ENCODE measurements at regions not wholly inside any gene's neighbourhood (a gene's known extent, or its start where the extent isn't known, plus 50 kb on each side); places are given as distances from the start of the nearest gene placed in this dataset.

- H3K27me3 Mint-ChIP-seq (ENCODE audit: low read depth): peaks cover 1% of the 10 kb centered on the region
- H3K36me3 Mint-ChIP-seq (ENCODE audit: insufficient read depth in 1 of 3, low read depth in 3 of 3): peaks cover 0 to 7% (median 0%) of the 10 kb centered on the region in 3 experiments; a peak in 1 of 7 replicates
- Histone ChIP-seq H4K91ac (ENCODE audit: insufficient read length, low read depth, low read length) (no peak overlapping the region), H3K23me2 (ENCODE audit: insufficient read length, low read depth, low read length, poor library complexity, severe bottlenecking) (no peaks in the 10 kb centered on the region), H3K23ac (ENCODE audit: insufficient read length, low read depth, low read length) (no peak overlapping the region), H3T11ph (ENCODE audit: low read length) (no peak overlapping the region), H2BK120ac (ENCODE audit: low read depth, low read length, poor library complexity, severe bottlenecking) (no peak overlapping the region), H3K9me3 (ENCODE audit: control insufficient read depth, low read depth, low read length) (no peaks in the 10 kb centered on the region), H4K5ac (ENCODE audit: insufficient read length, low read depth, low read length) (no peak overlapping the region), H2AFZ (ENCODE audit: low read length) (no peak overlapping the region), H3K4me2 (ENCODE audit: insufficient read depth, insufficient read length, low read length) (no peak overlapping the region), H2BK15ac (ENCODE audit: low read depth, low read length) (no peak overlapping the region), H3K14ac (ENCODE audit: insufficient read depth, low read length) (no peak overlapping the region), H3K27ac (ENCODE audit: insufficient read length, low read depth, low read length) (no peak overlapping the region), H2BK5ac (ENCODE audit: insufficient read length, low read length) (no peak overlapping the region), H3K56ac (ENCODE audit: insufficient read length, low read depth, low read length) (no peak overlapping the region), H3K4me1 (ENCODE audit: insufficient read depth, low read length) (no peaks in the 10 kb centered on the region; the same call in 1 of the 2 replicates), H3K79me2 (ENCODE audit: insufficient read depth, low read length) (no peaks in the 10 kb centered on the region), H2BK12ac (ENCODE audit: insufficient read length, low read depth, low read length) (no peak overlapping the region), H3K4ac (ENCODE audit: low read depth, low read length) (no peak overlapping the region), H2BK20ac (ENCODE audit: low read depth, low read length, poor library complexity, severe bottlenecking) (no peak overlapping the region), H3K79me1 (ENCODE audit: insufficient read depth, low read depth, low read length, poor library complexity, severe bottlenecking) (no peaks in the 10 kb centered on the region), H2AK5ac (ENCODE audit: insufficient read length, low read length) (no peak overlapping the region), H3K9ac (ENCODE audit: extremely low read depth, insufficient read length, low read length) (no peak overlapping the region), H4K8ac (replicated peaks; ENCODE audit: insufficient read length, low read depth, low read length) (no peak overlapping the region), H3K27me3 (ENCODE audit: insufficient read depth, low read length) (no peaks in the 10 kb centered on the region), H4K20me1 (ENCODE audit: control insufficient read depth, insufficient read depth, insufficient read length) (no peaks in the 10 kb centered on the region), H3K18ac (ENCODE audit: insufficient read length, low read depth, low read length) (no peak overlapping the region)
- WGBS (ENCODE audit: extremely low coverage, insufficient read length, low lambda C conversion rate): no CpG with 5 or more reads among the region's 9 CpGs
- peaks cover 3 to 6% of the 10 kb centered on the region in 2 experiments; a peak in 4 of 5 replicates for H3K9me3 Mint-ChIP-seq
- DNase-seq: no peak
- no peak overlapping the region for H3K4me3 Mint-ChIP-seq
- H3K27ac Mint-ChIP-seq: no peak overlapping the region
- H3K4me1 Mint-ChIP-seq: peaks cover 12 to 23% of the 10 kb centered on the region in 2 experiments
- no peak for TF ChIP-seq CTCF (conservative IDR thresholded peaks at IDR 0.05)
Measured at GRCh38 chr12:124242529-124243065, 52.3 kb upstream of the RFLNA start.

Data from H9 (cell line).